ENCODE measurements at regions not wholly inside any gene's neighbourhood (a gene's known extent, or its start where the extent isn't known, plus 50 kb on each side); places are given as distances from the start of the nearest gene placed in this dataset.
"Not testable (repeated sequence)": the region's sequence is repeated elsewhere in the genome, so short reads cannot be mapped to it uniquely, and the experiment has no call there.

GRCh38 chr7:28329661-28330363 is 82.5 kb upstream of the CREB5 start:
- H3K36me3 ChIP-seq (ENCODE audit: control insufficient read depth, insufficient read depth, low read length), result no peaks in the 10 kb centered on the region
- H3K4me1 ChIP-seq (ENCODE audit: control insufficient read depth, insufficient read depth, low read length, poor library complexity, severe bottlenecking), result no peaks in the 10 kb centered on the region
- 92 to 98% methylated on average over 4 to 5 of the region's 6 CpGs for WGBS, 2 experiments (ENCODE audit: insufficient coverage in 2 of 2)
- H3K9me3 ChIP-seq (ENCODE audit: control insufficient read depth, low read length), result no peaks in the 10 kb centered on the region
- H3K27ac ChIP-seq (ENCODE audit: low read depth, low read length, severe bottlenecking), result no peak overlapping the region
- H3K4me3 ChIP-seq (ENCODE audit: extremely low read depth, insufficient read depth, low read length, poor library complexity, severe bottlenecking), result no peak overlapping the region

GRCh38 chr7:28330384-28331070 is 81.8 kb upstream of the CREB5 start:
- H3K36me3 ChIP-seq (ENCODE audit: control insufficient read depth, insufficient read depth, low read length), result no peaks in the 10 kb centered on the region
- no peaks in the 10 kb centered on the region for H3K9me3 ChIP-seq (ENCODE audit: control insufficient read depth, low read length)
- no peak overlapping the region for H3K27ac ChIP-seq (ENCODE audit: low read depth, low read length, severe bottlenecking)
- WGBS, 2 experiments (ENCODE audit: insufficient coverage in 2 of 2), result 67 to 82% methylated on average over 1 of the region's 4 CpGs
- H3K4me1 ChIP-seq (ENCODE audit: control insufficient read depth, insufficient read depth, low read length, poor library complexity, severe bottlenecking), result no peaks in the 10 kb centered on the region
- no peak overlapping the region for H3K4me3 ChIP-seq (ENCODE audit: extremely low read depth, insufficient read depth, low read length, poor library complexity, severe bottlenecking)

GRCh38 chr7:28332046-28332445 is 80.3 kb upstream of the CREB5 start:
- whole genome bisulfite sequencing, 2 experiments (ENCODE audit: insufficient coverage in 2 of 2), result 92 to 100% methylated on average over 4 of the region's 4 CpGs
- H3K4me3 ChIP-seq (ENCODE audit: extremely low read depth, insufficient read depth, low read length, poor library complexity, severe bottlenecking), result no peak overlapping the region
- no peaks in the 10 kb centered on the region for H3K4me1 ChIP-seq (ENCODE audit: control insufficient read depth, insufficient read depth, low read length, poor library complexity, severe bottlenecking)
- H3K36me3 ChIP-seq (ENCODE audit: control insufficient read depth, insufficient read depth, low read length), result no peaks in the 10 kb centered on the region
- H3K27ac ChIP-seq (ENCODE audit: low read depth, low read length, severe bottlenecking), result no peak overlapping the region
- H3K9me3 ChIP-seq (ENCODE audit: control insufficient read depth, low read length), result no peaks in the 10 kb centered on the region

- not testable (repeated sequence) for H3K9me3 ChIP-seq (ENCODE audit: control insufficient read depth, low read length); H3K4me1 ChIP-seq (ENCODE audit: control insufficient read depth, insufficient read depth, low read length, poor library complexity, severe bottlenecking); H3K27ac ChIP-seq (ENCODE audit: low read depth, low read length, severe bottlenecking); H3K4me3 ChIP-seq (ENCODE audit: extremely low read depth, insufficient read depth, low read length, poor library complexity, severe bottlenecking); H3K36me3 ChIP-seq (ENCODE audit: control insufficient read depth, insufficient read depth, low read length)
Measured at GRCh38 chr7:28333548-28333947, 78.8 kb upstream of the CREB5 start.

- Histone ChIP-seq H3K4me1 (ENCODE audit: control insufficient read depth, insufficient read depth, low read length, poor library complexity, severe bottlenecking) (no peaks in the 10 kb centered on the region), H3K36me3 (ENCODE audit: control insufficient read depth, insufficient read depth, low read length) (no peaks in the 10 kb centered on the region), H3K27ac (ENCODE audit: low read depth, low read length, severe bottlenecking) (no peak overlapping the region), H3K9me3 (ENCODE audit: control insufficient read depth, low read length) (no peaks in the 10 kb centered on the region), H3K4me3 (ENCODE audit: extremely low read depth, insufficient read depth, low read length, poor library complexity, severe bottlenecking) (no peak overlapping the region)
- WGBS, 2 experiments (ENCODE audit: insufficient coverage in 2 of 2), result 100% methylated on average over 1 of the region's 2 CpGs; no CpG with 5 or more reads in 1 of the 2 experiments
Measured at GRCh38 chr7:28336806-28337205, 75.5 kb upstream of the CREB5 start.

GRCh38 chr7:28338041-28338440 is 74.3 kb upstream of the CREB5 start:
- H3K27ac ChIP-seq (ENCODE audit: low read depth, low read length, severe bottlenecking), result no peak overlapping the region
- no peak overlapping the region for H3K4me3 ChIP-seq (ENCODE audit: extremely low read depth, insufficient read depth, low read length, poor library complexity, severe bottlenecking)
- H3K4me1 ChIP-seq (ENCODE audit: control insufficient read depth, insufficient read depth, low read length, poor library complexity, severe bottlenecking), result no peaks in the 10 kb centered on the region
- H3K36me3 ChIP-seq (ENCODE audit: control insufficient read depth, insufficient read depth, low read length), result no peaks in the 10 kb centered on the region
- 71 to 100% methylated on average over 1 of the region's 3 CpGs for WGBS, 2 experiments (ENCODE audit: insufficient coverage in 2 of 2)
- no peaks in the 10 kb centered on the region for H3K9me3 ChIP-seq (ENCODE audit: control insufficient read depth, low read length)

GRCh38 chr7:28343462-28343861 is 68.9 kb upstream of the CREB5 start:
- no peaks in the 10 kb centered on the region for H3K36me3 ChIP-seq (ENCODE audit: control insufficient read depth, insufficient read depth, low read length)
- H3K4me1 ChIP-seq (ENCODE audit: control insufficient read depth, insufficient read depth, low read length, poor library complexity, severe bottlenecking), result no peaks in the 10 kb centered on the region
- no peaks in the 10 kb centered on the region for H3K9me3 ChIP-seq (ENCODE audit: control insufficient read depth, low read length)
- WGBS, 2 experiments (ENCODE audit: insufficient coverage in 2 of 2), result 71% methylated on average over 1 of the region's 1 CpG; no CpG with 5 or more reads in 1 of the 2 experiments
- H3K27ac ChIP-seq (ENCODE audit: low read depth, low read length, severe bottlenecking), result no peak overlapping the region
- no peak overlapping the region for H3K4me3 ChIP-seq (ENCODE audit: extremely low read depth, insufficient read depth, low read length, poor library complexity, severe bottlenecking)

GRCh38 chr7:28346256-28346655 is 66.1 kb upstream of the CREB5 start:
- WGBS, 2 experiments (ENCODE audit: insufficient coverage in 2 of 2), result no CpG with 5 or more reads among the region's 1 CpG
- Histone ChIP-seq H3K9me3 (ENCODE audit: control insufficient read depth, low read length) (no peaks in the 10 kb centered on the region), H3K4me3 (ENCODE audit: extremely low read depth, insufficient read depth, low read length, poor library complexity, severe bottlenecking) (no peak overlapping the region), H3K4me1 (ENCODE audit: control insufficient read depth, insufficient read depth, low read length, poor library complexity, severe bottlenecking) (no peaks in the 10 kb centered on the region), H3K36me3 (ENCODE audit: control insufficient read depth, insufficient read depth, low read length) (no peaks in the 10 kb centered on the region), H3K27ac (ENCODE audit: low read depth, low read length, severe bottlenecking) (no peak overlapping the region)

GRCh38 chr7:28346676-28347363 is 65.5 kb upstream of the CREB5 start:
- WGBS, 2 experiments (ENCODE audit: insufficient coverage in 2 of 2), result 100% methylated on average over 1 of the region's 3 CpGs; no CpG with 5 or more reads in 1 of the 2 experiments
- H3K9me3 ChIP-seq (ENCODE audit: control insufficient read depth, low read length), result no peaks in the 10 kb centered on the region
- no peak overlapping the region for H3K27ac ChIP-seq (ENCODE audit: low read depth, low read length, severe bottlenecking)
- no peaks in the 10 kb centered on the region for H3K36me3 ChIP-seq (ENCODE audit: control insufficient read depth, insufficient read depth, low read length)
- no peak overlapping the region for H3K4me3 ChIP-seq (ENCODE audit: extremely low read depth, insufficient read depth, low read length, poor library complexity, severe bottlenecking)
- H3K4me1 ChIP-seq (ENCODE audit: control insufficient read depth, insufficient read depth, low read length, poor library complexity, severe bottlenecking), result no peaks in the 10 kb centered on the region

- no peak overlapping the region for H3K27ac ChIP-seq (ENCODE audit: low read depth, low read length, severe bottlenecking)
- no peaks in the 10 kb centered on the region for H3K4me1 ChIP-seq (ENCODE audit: control insufficient read depth, insufficient read depth, low read length, poor library complexity, severe bottlenecking)
- WGBS, 2 experiments (ENCODE audit: insufficient coverage in 2 of 2), result 87 to 88% methylated on average over 6 to 8 of the region's 12 CpGs
- H3K36me3 ChIP-seq (ENCODE audit: control insufficient read depth, insufficient read depth, low read length), result no peaks in the 10 kb centered on the region
- no peaks in the 10 kb centered on the region for H3K9me3 ChIP-seq (ENCODE audit: control insufficient read depth, low read length)
- H3K4me3 ChIP-seq (ENCODE audit: extremely low read depth, insufficient read depth, low read length, poor library complexity, severe bottlenecking), result no peak overlapping the region
Measured at GRCh38 chr7:28347475-28348318, 64.6 kb upstream of the CREB5 start.
